GM21381 (cell line): ENCODE measurements at regions not wholly inside any gene's neighbourhood (a gene's known extent, or its start where the extent isn't known, plus 50 kb on each side); places are given as distances from the start of the nearest gene placed in this dataset.
A peak's percentile ranks its signal among the peaks of the same experiment; 100 is the strongest.

Experiments
- ATAC-seq: cut with Tn5 transposase; IDR thresholded peaks from one replicate; pipeline ENCODE4 v1.9.1; 2021; ENCODE audit warnings: mild to moderate bottlenecking, moderate library complexity; ENCODE audit not compliant: unreplicated experiment

DNA sequence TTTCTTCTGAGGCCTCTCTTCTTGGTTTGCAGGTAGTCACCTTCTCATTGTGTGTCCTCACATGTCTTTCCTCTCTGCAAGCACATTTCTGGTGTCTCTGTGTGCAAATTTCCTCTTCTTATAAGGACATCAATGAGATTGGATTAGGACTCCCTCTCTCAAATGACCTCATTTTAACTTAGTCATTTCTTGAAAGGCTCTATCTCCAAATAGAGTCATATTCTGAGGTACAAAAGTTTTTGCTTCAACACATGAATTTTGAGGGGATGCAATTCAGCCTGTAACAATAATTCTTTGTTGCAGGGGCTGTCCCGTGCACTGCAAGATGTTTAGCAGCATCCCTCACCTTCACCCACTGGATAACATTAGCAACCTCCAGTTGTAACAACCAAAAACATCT is 115.0 kb upstream of the DCBLD2 start:
- no peak for ATAC-seq

DNA sequence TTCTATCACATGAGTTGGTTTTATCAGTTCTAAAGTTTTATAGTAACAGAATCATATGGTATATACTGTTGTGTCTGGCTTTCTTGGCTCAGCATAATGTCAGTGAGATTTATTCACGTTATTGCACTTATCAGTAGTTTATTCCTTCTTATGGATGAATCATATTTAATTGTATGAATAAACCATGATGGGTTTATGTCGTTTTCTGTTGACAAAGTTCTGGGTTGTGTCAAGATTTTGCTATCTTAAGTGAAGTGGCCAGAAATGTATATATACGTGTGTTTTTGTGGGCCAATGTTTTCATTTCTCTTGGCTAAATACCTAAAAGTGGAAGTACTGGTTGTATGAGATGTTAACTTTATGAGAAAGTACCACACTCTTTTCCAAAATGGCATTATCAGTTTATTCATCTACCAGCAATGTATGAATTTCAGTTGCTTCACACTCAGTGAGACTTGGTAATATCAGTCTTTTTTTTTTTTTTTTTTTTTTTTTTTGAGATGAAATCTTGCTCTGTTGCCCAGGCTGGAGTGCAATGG is 112.4 kb upstream of the DCBLD2 start:
- no peak for ATAC-seq

GRCh38 chr3:99013077-99013476 is 111.6 kb upstream of the DCBLD2 start:
- no peak for ATAC-seq

GRCh38 chr3:99012051-99012450 is 110.6 kb upstream of the DCBLD2 start:
- peak; percentile 86 for ATAC-seq

GRCh38 chr3:99009851-99010250 is 108.4 kb upstream of the DCBLD2 start:
- ATAC-seq = no peak

DNA sequence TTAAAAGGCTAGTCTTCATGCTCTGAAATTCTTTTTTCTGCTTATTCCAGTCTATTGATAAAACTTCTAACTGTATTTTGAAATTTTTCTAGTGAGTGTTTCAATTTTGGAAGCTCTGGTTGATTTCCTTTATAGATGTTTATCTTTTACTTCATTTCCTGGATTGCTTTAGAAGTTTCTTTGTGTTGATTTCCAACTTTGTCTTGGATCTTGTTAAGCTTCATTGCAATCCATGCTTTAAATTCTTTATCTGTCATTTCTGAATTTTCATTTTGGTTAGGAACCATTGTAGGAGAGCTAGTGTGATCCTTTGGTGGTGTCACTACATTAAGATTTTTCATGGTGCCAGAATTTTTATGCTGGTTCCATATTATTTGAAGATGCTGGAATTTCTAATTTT is 105.2 kb upstream of the DCBLD2 start:
- no peak for ATAC-seq

- ATAC-seq = no peak
Measured at GRCh38 chr3:98999675-99000074, 98.2 kb upstream of the DCBLD2 start.

DNA sequence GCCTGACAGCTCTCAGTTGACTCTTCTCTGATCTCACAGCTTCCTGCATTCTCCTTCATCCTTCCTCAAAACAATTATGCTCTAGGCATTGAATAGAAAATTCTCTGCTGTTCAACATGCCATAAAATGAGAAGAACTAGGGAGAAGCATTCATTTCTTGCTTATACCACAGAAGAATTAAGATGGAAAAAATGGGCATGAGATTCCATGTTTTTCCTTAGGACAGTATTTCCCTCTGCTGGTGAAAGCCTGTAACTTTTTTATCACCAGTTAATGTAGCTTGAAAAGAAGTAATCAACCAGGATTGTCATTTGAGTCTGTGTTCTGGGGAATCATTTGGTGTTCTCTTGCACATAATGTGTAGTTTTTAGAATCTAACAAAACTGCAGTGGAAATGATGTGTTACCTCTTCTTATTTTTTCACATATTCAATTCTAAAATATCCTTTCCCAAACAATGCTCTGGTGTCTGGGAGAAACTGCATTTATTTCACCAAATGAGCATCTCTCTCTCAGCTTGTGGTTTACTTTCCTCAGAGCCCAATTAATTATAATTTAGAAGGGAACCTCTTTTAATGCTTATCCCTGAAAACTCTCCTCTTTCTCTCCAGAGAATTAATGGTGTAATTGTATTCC is 92.8 kb upstream of the DCBLD2 start:
- no peak for ATAC-seq

DNA sequence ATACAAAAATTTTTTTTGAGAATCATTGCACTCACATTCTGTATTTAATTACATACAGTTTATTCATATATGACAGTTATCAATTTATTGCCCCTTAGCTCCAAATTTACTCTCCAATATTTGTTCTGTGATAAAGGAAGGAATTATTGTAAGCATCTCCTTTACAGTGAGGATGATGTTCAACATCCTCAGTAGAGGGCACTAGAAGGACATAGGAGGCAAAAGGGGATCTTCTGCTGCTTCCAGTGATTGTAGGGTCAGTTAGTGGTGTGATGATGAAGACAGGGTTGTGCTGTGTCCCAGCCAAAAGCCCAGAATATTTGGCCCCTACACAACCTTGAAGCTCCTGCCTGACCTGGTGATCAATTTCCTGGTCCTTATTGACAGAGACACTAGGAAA is 89.9 kb upstream of the DCBLD2 start:
- ATAC-seq = no peak

DNA sequence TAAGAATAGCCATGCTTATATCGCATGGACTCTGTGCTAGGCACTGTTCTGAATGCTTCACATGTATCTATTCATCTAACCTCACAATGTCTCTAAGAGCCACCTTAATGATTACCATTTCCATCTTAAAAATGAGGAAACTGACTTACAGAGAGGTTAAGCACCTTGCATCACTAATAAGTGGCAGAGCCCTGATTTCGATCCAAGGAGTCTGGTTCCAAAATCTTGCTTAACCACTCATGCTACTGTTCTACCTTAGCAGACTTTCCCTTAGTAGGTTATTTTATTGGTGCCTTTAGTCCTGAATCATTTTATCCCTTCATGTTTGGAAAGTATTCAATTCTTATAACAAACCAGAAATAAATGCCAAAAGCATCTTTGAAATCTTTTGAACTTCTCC is 89.2 kb upstream of the DCBLD2 start:
- ATAC-seq = no peak

- ATAC-seq = no peak
Measured at GRCh38 chr3:98986073-98986472, 84.6 kb upstream of the DCBLD2 start.

- ATAC-seq = no peak
Measured at GRCh38 chr3:98985431-98985830, 83.9 kb upstream of the DCBLD2 start.

- ATAC-seq = no peak
Measured at GRCh38 chr3:98984024-98984423, 82.5 kb upstream of the DCBLD2 start.

- no peak for ATAC-seq
Measured at GRCh38 chr3:98982351-98982750, 80.9 kb upstream of the DCBLD2 start.

DNA sequence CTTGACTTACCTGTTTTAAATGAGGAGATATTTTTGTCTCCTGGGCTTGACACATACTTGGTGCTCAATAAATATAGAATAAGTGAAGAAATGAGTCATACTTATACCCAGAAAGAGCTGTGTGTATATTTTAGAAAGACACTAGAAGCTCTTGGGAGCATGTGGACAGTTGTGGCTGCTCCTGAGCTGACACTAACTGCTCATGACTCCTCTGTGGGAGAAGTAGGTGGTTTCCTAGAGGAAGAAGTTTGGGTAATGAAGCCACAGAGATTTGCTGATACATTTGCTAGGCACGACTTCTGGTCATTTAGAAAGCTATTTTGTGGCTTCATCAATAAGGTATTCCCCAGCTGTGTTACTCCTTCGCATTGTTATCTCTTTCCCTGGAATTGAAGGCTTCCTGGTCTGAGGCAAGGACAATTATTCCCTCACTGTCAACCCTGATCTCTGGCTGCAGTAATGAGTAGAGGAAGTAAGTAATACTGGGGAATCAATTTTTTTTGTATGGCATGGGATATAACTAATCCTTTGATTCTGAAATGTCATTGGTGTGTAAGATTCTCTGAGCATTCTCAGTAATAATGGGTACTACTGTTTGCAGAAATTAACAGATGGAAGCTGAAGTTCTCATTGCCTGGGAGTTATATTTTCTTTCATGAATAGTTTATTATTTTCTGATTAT is 79.6 kb upstream of the DCBLD2 start:
- ATAC-seq = peak; percentile 93

DNA sequence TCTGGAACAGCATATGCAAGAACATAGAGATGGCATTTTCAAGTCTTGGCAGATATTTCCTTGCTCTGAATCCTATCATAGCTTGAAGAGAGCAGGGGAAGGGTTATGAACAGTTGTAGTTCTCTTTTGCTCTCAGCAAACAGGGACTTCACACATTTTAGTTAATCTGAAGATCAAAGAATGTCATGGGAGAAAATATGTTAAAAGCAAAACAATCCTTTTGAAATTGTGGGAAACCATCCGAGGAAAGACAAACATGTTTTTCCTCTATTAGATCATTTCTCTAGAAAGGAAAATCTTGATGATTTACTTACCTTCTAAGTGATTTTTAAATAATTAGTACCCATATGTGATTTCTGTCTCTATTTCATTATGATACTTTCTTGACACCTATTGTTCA is 77.8 kb upstream of the DCBLD2 start:
- ATAC-seq = no peak

GRCh38 chr3:98978068-98978811 is 76.7 kb upstream of the DCBLD2 start:
- ATAC-seq = no peak

- no peak for ATAC-seq
Measured at GRCh38 chr3:98977520-98977919, 76.0 kb upstream of the DCBLD2 start.

DNA sequence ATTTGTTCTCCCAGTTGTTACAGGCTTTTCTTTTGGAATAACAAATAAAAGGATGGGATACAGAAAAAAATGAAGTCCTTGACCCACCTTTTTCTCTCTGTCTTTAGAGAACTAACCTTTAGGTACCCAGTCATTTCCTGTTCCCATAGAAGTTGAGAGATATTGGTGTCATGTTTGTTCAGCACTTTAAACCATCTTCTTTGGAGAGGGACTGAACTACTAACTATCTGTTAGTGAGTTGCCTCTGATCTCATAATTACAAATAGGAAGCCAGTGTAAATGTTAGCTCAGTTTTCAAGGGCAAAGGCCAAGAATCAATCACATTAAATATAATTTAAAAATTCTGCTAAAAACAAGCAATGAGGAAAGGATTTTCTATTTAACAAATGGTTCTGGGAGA is 72.9 kb upstream of the DCBLD2 start:
- no peak for ATAC-seq

DNA sequence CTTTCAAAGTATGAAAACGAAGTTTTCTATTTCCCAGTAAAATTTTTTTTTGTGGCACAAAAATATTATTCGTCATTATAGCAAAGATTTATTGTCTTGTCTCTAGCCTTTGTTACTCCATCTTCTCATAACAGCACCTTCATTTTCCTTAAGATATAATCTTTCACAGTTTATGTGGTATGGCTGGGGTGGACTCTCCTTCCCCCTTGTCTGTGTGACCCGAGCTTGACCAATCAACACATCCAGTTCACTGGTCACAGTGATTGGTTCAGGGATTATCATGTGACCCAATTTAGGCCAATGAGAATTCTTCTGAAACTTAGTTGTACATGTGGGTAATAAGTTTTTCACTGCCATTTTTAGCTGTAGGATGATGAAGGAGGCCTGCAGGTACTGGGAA is 71.2 kb upstream of the DCBLD2 start:
- no peak for ATAC-seq

GRCh38 chr3:98972155-98972554 is 70.7 kb upstream of the DCBLD2 start:
- ATAC-seq = no peak

- ATAC-seq = no peak
Measured at GRCh38 chr3:98971169-98971681, 69.7 kb upstream of the DCBLD2 start.
